Ovary (tissue), 3 donors: ENCODE measurements at regions not wholly inside any gene's neighbourhood (a gene's known extent, or its start where the extent isn't known, plus 50 kb on each side); places are given as distances from the start of the nearest gene placed in this dataset.

ENCODE experiments used
- EP300 ChIP-seq: sonication (generic); formaldehyde crosslinking; IDR thresholded peaks from one replicate; pipeline ENCODE4 v1.6.1; 2017; ENCODE audit warnings: antibody characterized with exemption
- POLR2A ChIP-seq: fragments of 450-650 bp; IDR thresholded peaks from one replicate; pipeline ENCODE4 v1.6.1; 2017; ENCODE audit warnings: antibody characterized with exemption, mild to moderate bottlenecking, moderate library complexity
- TF ChIP-seq, protein P1 (sequence below), 3 donors: fragments of 450-650 bp in 2 of 3; fragments of 200-600 bp in 1 of 3; IDR thresholded peaks; one replicate each; pipeline versions ENCODE4 v1.5.1 to v1.8.0; 2016 to 2022; ENCODE audit warnings: antibody characterized with exemption in 3 of 3, mild to moderate bottlenecking in 1 of 3
- donor health status: DM: no; HTN: no; CAD: no.

GRCh38 chr18:2394684-2395083 is 176.6 kb downstream of the METTL4 start:
- TF ChIP-seq, protein P1, sequence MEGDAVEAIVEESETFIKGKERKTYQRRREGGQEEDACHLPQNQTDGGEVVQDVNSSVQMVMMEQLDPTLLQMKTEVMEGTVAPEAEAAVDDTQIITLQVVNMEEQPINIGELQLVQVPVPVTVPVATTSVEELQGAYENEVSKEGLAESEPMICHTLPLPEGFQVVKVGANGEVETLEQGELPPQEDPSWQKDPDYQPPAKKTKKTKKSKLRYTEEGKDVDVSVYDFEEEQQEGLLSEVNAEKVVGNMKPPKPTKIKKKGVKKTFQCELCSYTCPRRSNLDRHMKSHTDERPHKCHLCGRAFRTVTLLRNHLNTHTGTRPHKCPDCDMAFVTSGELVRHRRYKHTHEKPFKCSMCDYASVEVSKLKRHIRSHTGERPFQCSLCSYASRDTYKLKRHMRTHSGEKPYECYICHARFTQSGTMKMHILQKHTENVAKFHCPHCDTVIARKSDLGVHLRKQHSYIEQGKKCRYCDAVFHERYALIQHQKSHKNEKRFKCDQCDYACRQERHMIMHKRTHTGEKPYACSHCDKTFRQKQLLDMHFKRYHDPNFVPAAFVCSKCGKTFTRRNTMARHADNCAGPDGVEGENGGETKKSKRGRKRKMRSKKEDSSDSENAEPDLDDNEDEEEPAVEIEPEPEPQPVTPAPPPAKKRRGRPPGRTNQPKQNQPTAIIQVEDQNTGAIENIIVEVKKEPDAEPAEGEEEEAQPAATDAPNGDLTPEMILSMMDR (IDR thresholded peaks at IDR 0.05), result no peak
- no peak for TF ChIP-seq POLR2A
- no peak for TF ChIP-seq EP300
